DND-41 (cell line): ENCODE measurements at regions not wholly inside any gene's neighbourhood (a gene's known extent, or its start where the extent isn't known, plus 50 kb on each side); places are given as distances from the start of the nearest gene placed in this dataset.

Experiments
- CTCF ChIP-seq: IDR thresholded peaks from 2 replicates; pipeline ENCODE4 v1.5.1; 2012; ENCODE audit warnings: borderline replicate concordance, low read length, moderate library complexity, mild to moderate bottlenecking; ENCODE audit not compliant: poor library complexity, severe bottlenecking; ENCODE audit errors: extremely low read depth
- EZH2 ChIP-seq: IDR thresholded peaks from 3 replicates; pipeline ENCODE4 v1.6.1; 2012; ENCODE audit warnings: borderline replicate concordance, low read depth, mild to moderate bottlenecking, moderate library complexity, low read length, inconsistent platforms; ENCODE audit not compliant: severe bottlenecking

GRCh38 chr1:224486801-224487583 is 52.4 kb upstream of the WDR26 start:
- TF ChIP-seq CTCF (no peak), EZH2 (no peak)
